Breast epithelium (tissue), 3 donors: ENCODE measurements at regions not wholly inside any gene's neighbourhood (a gene's known extent, or its start where the extent isn't known, plus 50 kb on each side); places are given as distances from the start of the nearest gene placed in this dataset.

Experiments
- CTCF ChIP-seq, 3 donors: fragments of 450-650 bp; IDR thresholded peaks; one replicate each; pipeline ENCODE4 v1.5.1; 2016 to 2017; ENCODE audit warnings: antibody characterized with exemption in 3 of 3, mild to moderate bottlenecking in 3 of 3, moderate library complexity in 3 of 3
- POLR2A ChIP-seq: fragments of 450-650 bp; IDR thresholded peaks from one replicate; pipeline ENCODE4 v1.6.1; 2016; ENCODE audit warnings: antibody characterized with exemption, mild to moderate bottlenecking, moderate library complexity
- POLR2AphosphoS5 ChIP-seq, 3 donors: sonication (generic); formaldehyde crosslinking; IDR thresholded peaks; one replicate each; pipeline ENCODE4 v1.6.1; 2017; ENCODE audit warnings: antibody characterized with exemption in 3 of 3

GRCh38 chr9:73611032-73611431 is 459.4 kb downstream of the ANXA1 start:
- no peak for TF ChIP-seq CTCF (IDR thresholded peaks at IDR 0.05)
- TF ChIP-seq POLR2A, result no peak
- TF ChIP-seq POLR2AphosphoS5 (IDR thresholded peaks at IDR 0.05), result no peak
